Uterus (tissue), 3 donors: ENCODE measurements at regions not wholly inside any gene's neighbourhood (a gene's known extent, or its start where the extent isn't known, plus 50 kb on each side); places are given as distances from the start of the nearest gene placed in this dataset.

Experiments
- DNase-seq, 2 donors: peaks; one replicate each; pipeline ENCODE4 v3.0.0-alpha.2; 2019 to 2020
- H3K27ac ChIP-seq, 2 donors: fragments of 200-600 bp; sonication (generic); 1 replicate in 1 of 2; 2 replicates in 1 of 2; pipeline ENCODE4 v1.5.1; 2016 to 2018
- H3K27me3 ChIP-seq, 2 donors: fragments of 200-600 bp; sonication (generic); one replicate each; pipeline ENCODE4 v1.5.1; 2018 to 2019; ENCODE audit warnings: control low read depth in 1 of 2
- H3K36me3 ChIP-seq, 2 donors: fragments of 200-600 bp; sonication (generic); one replicate each; pipeline ENCODE4 v1.5.1; 2019; ENCODE audit warnings: control low read depth in 1 of 2
- H3K4me1 ChIP-seq, 2 donors: fragments of 200-600 bp; sonication (generic); one replicate each; pipeline ENCODE4 v1.5.1; 2018 to 2019; ENCODE audit warnings: control low read depth in 1 of 2
- H3K4me3 ChIP-seq, 2 donors: fragments of 200-600 bp; sonication (generic); 1 replicate in 1 of 2; 2 replicates in 1 of 2; pipeline ENCODE4 v1.5.1; 2018 to 2019; ENCODE audit warnings: mild to moderate bottlenecking in 1 of 2
- H3K9me3 ChIP-seq, 2 donors: fragments of 200-600 bp; sonication (generic); one replicate each; pipeline ENCODE4 v1.5.1; 2019; ENCODE audit warnings: control low read depth in 1 of 2
- POLR2A ChIP-seq, 2 donors: fragments of 450-650 bp; IDR thresholded peaks; one replicate each; pipeline ENCODE4 v1.6.1; 2016; ENCODE audit warnings: antibody characterized with exemption in 2 of 2, mild to moderate bottlenecking in 1 of 2, moderate library complexity in 1 of 2
- intact Hi-C: fragments of 100-400 bp; cut with DNase I; formaldehyde crosslinking; loops from one replicate; pipeline ENCODE4 v1.15.1; 2023; ENCODE audit warnings: low total_unique reads
- TF ChIP-seq, protein P1 (sequence below), 4 experiments: fragments of 200-600 bp in 2 of 4; fragments of 450-650 bp in 2 of 4; sonication (generic) in 2 of 4; IDR thresholded peaks; one replicate each; pipeline ENCODE4 v1.5.1; 2016 to 2019; ENCODE audit warnings: antibody characterized with exemption in 4 of 4, mild to moderate bottlenecking in 2 of 4, moderate library complexity in 1 of 4
- donor health status: DM: yes; HTN: yes; CAD: no.

DNA sequence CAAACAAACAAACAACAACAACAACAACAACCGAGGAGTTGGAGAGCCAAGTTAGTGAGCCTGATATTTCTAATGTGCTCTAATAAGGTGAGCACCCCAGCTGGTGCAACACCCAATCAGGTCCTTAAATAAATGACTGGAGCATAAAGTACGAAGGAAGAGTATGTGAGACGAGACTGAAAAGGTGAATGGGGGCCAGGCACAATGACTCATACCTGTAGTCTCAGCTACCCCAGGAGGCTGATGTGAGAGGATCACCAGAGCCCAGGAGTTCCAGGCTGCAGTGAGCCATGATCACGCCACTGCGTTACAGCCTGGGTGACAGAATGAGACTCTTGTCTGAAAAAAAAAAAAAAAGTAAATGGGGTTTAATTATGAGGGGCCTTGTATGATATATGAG lies 152.0 kb upstream of the ZRANB2 start:
- TF ChIP-seq, protein P1, sequence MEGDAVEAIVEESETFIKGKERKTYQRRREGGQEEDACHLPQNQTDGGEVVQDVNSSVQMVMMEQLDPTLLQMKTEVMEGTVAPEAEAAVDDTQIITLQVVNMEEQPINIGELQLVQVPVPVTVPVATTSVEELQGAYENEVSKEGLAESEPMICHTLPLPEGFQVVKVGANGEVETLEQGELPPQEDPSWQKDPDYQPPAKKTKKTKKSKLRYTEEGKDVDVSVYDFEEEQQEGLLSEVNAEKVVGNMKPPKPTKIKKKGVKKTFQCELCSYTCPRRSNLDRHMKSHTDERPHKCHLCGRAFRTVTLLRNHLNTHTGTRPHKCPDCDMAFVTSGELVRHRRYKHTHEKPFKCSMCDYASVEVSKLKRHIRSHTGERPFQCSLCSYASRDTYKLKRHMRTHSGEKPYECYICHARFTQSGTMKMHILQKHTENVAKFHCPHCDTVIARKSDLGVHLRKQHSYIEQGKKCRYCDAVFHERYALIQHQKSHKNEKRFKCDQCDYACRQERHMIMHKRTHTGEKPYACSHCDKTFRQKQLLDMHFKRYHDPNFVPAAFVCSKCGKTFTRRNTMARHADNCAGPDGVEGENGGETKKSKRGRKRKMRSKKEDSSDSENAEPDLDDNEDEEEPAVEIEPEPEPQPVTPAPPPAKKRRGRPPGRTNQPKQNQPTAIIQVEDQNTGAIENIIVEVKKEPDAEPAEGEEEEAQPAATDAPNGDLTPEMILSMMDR (IDR thresholded peaks at IDR 0.05) = no peak
- TF ChIP-seq POLR2A (IDR thresholded peaks at IDR 0.05) = no peak
- H3K27ac ChIP-seq = no peak overlapping the region
- no peaks in the 10 kb centered on the region for H3K9me3 ChIP-seq
- intact Hi-C loops = no loop called here
- no peak for DNase-seq
- H3K36me3 ChIP-seq = no peaks in the 10 kb centered on the region
- H3K27me3 ChIP-seq = no peaks in the 10 kb centered on the region
- no peaks in the 10 kb centered on the region for H3K4me1 ChIP-seq
- no peak overlapping the region for H3K4me3 ChIP-seq

DNA sequence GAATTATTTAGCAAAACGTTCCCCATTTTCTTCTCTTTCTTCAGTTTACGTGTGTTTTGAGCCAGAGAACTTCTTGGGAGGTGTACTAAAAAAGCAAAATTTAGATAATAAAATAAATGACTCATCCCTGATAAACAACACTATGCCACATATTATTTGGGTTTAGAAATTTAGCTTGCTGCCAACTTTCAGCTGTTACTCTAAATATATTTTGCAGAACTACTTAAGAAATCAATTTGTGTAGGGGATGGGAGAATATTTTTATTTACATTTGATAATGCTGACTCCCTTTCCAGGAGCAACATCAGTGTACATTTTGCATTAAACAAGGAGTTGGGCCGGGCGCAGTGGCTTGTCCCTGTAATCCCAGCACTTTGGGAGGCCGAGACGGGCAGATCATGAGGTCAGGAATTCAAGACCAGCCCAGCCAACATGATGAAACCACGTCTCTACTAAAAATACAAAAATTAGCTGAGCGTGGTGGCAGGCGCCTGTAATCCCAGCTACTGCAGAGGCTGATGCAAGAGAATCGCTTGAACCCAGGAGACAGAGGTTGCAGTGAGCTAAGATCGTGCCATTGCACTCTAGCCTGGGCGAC lies 151.4 kb upstream of the ZRANB2 start:
- intact Hi-C loops = no loop called here
- no peaks in the 10 kb centered on the region for H3K36me3 ChIP-seq
- peak in 1 of 2 donors; percentile 13 for DNase-seq

DNA sequence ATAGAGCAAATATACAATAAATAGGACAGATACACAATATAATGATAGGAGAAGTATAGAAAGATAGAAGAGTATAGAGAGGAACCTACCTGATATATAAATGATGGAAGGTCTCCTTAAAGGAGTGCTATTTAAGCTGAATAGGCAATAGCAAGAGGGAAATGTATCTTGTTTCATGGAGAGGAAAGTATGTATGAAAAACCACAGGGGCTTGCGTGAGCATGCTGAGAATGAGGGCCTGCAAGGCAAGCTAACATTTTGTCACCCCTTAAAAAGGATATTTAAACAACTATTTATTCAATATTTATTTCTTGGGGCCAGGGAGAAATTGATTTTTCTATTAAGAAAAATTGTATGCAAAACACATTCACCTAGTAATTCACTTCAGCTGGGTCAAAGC lies 150.9 kb upstream of the ZRANB2 start:
- Histone ChIP-seq H3K4me3 (no peak overlapping the region), H3K4me1 (no peaks in the 10 kb centered on the region), H3K9me3 (no peaks in the 10 kb centered on the region), H3K27me3 (no peaks in the 10 kb centered on the region), H3K36me3 (no peaks in the 10 kb centered on the region), H3K27ac (no peak overlapping the region)
- intact Hi-C loops = no loop called here
- DNase-seq = no peak
- TF ChIP-seq, protein P1 (IDR thresholded peaks at IDR 0.05) = no peak
- TF ChIP-seq POLR2A (IDR thresholded peaks at IDR 0.05) = no peak

More for the DNA sequence above, 151.4 kb upstream of the ZRANB2 start:
- TF ChIP-seq, protein P1 (IDR thresholded peaks at IDR 0.05) = no peak
- TF ChIP-seq POLR2A (IDR thresholded peaks at IDR 0.05) = no peak
- Histone ChIP-seq H3K9me3 (no peaks in the 10 kb centered on the region), H3K4me1 (no peaks in the 10 kb centered on the region), H3K27me3 (no peaks in the 10 kb centered on the region), H3K4me3 (no peak overlapping the region), H3K27ac (no peak overlapping the region)

DNA sequence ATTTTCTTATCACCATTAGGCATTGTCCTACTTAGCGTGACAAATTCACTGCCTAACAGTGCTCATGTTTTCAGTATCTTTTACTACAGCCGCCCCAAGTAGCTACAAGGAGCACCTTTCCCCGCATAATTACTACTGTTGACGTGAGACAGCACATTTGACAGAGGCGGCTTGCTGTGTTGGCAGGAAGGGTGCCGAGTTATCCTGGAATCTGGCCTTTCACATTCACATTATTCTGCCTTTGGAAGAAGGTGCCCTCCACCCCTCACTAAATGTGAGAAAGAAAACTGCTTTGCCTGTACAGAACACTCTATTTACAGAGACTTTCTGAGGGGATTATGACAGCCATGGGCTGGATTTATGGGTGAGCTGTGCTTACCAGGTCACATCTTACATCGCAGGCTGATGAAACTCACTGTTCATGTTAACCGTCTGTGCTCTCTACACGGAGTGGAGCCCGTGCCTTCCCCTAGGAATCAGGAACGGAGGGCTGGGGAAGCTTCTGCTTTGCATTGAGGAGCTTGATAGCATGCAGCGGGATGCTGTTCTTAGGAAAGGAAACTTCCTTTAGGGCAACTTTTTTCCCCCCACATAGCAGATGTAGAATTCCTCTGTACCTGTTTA lies 148.0 kb upstream of the ZRANB2 start:
- Histone ChIP-seq H3K27me3 (no peaks in the 10 kb centered on the region), H3K27ac (no peak overlapping the region), H3K4me3 (no peak overlapping the region), H3K9me3 (no peaks in the 10 kb centered on the region), H3K36me3 (no peaks in the 10 kb centered on the region), H3K4me1 (no peaks in the 10 kb centered on the region)
- TF ChIP-seq, protein P1 (IDR thresholded peaks at IDR 0.05) = no peak
- intact Hi-C loops = no loop called here
- no peak for DNase-seq

DNA sequence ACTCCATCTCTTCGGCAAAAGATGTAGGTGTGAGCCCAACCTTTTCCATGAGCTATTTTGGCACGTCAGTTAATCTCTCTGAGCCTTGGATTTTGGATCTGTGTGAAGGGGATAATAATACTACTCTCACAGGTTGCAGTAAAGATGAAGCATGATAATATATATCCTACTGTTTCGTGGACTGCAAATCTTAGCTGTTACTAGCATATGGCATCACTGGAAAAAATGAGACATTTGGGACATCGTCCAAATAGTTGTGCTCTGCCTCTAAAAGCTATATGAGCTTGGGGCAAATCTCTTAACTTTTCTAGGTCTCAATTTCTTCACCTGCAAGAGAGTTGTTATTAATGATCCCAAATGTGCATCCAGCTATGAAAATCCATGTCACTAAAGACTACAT lies 147.4 kb upstream of the ZRANB2 start:
- DNase-seq = no peak
- Histone ChIP-seq H3K4me3 (no peak overlapping the region), H3K4me1 (no peaks in the 10 kb centered on the region), H3K36me3 (no peaks in the 10 kb centered on the region), H3K9me3 (no peaks in the 10 kb centered on the region), H3K27me3 (no peaks in the 10 kb centered on the region), H3K27ac (no peak overlapping the region)
- no peak for TF ChIP-seq POLR2A (IDR thresholded peaks at IDR 0.05)
- TF ChIP-seq, protein P1 (IDR thresholded peaks at IDR 0.05) = no peak
- intact Hi-C loops = no loop called here
